ENCODE measurements at regions not wholly inside any gene's neighbourhood (a gene's known extent, or its start where the extent isn't known, plus 50 kb on each side); places are given as distances from the start of the nearest gene placed in this dataset.
"Not testable (repeated sequence)": the region's sequence is repeated elsewhere in the genome, so short reads cannot be mapped to it uniquely, and the experiment has no call there.

GRCh38 chr4:107468812-107469211 lies 251.2 kb downstream of the PAPSS1 start:
- peak; percentile 16 for DNase-seq (ENCODE audit: low spot score)

DNA sequence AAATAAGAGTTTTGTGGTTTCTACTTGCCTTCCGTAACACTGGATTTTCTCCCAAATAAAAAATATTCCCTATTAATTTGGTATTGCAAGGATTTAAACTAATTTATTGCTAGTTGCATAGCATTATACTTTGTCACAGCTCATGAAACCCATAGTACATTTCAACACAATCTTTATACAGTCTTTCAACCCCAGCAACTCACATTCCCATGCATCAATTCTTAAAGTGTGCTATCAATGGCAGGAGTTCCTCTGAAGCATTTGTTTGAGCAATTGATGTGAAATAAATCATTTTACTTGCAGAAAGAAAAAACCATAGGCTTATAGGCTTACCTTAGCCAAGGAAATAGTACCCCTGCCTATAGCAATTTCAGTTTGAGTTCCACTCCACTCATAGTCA lies 251.9 kb downstream of the PAPSS1 start:
- DNase-seq (ENCODE audit: low spot score): no peak

GRCh38 chr4:107467461-107467860 lies 252.6 kb downstream of the PAPSS1 start:
- DNase-seq (ENCODE audit: low spot score): no peak

DNA sequence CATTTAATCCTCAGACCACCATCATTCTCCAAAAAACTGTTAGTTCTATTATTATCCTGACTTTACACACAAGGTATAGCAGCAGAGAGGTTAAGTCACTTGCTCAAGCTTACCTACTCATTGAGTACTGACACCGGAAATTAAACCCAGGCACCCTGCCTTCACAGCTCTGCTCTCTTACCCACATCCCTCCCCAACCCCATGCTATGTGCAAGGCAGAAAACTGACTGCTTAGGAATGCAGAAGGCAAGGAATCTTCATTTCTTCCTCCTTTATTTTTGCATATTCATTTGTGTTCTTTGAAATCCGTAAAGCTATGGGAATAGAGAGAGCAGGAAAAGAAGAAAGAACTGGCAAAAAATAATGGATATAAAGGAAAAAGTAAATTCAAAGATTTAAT lies 261.8 kb downstream of the PAPSS1 start:
- no peak for DNase-seq (ENCODE audit: low spot score)

DNA sequence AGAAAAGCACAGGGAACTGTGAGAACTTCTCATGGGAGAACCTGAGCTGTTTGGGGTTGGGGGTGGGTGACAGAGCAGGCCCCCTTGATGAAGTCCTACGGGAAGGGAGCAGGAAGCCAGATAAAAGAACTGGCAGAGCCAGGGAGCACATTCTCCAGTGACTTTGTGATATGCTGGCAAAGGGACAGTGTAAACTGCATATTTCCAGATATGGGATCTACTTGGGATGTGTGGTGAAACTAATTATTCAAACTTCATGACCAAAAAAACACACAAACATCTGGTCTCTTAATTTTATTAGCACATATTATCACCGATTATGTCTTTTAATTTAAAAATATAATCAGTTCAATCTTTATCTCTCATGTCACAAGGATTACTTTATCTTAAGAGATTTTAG lies 266.0 kb downstream of the PAPSS1 start:
- no peak for DNase-seq (ENCODE audit: low spot score)

GRCh38 chr4:107452717-107453630 lies 267.1 kb downstream of the PAPSS1 start:
- DNase-seq (ENCODE audit: low spot score): no peak

DNA sequence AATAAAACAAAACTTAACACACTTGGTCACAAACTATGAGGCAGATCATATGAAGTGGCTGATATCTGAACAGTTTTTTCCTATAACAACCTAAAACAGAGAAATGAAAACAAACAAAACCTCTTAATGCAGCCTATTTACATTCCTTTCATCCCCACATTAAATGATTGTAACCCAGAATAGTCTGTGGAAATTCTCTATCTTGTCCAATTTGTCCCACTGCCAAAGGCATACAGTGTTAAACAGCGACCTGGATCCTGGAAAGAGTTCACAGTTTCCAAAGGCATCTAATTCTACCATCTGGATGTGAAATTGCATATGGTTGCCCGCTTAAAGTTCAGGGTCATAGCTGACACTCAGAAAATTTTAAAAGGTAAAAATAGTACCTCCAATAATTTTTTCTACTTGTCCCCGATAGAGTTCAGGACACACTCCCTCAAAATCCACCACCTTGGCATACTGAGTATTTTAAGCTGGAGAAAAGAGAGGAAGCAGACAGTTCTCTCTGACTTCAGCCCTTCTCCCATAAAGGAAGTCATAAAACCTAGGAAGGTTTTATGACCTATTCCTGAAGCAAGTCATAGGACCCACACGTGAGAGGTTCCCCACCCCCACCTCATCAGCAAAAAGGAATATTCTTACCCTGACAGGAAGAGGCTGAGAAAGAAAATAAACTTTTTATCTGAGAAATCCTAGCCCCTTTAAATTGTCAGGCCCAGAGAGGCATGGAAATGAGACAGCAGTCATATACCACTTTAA lies 270.2 kb downstream of the PAPSS1 start:
- DNase-seq (ENCODE audit: low spot score): no peak

DNA sequence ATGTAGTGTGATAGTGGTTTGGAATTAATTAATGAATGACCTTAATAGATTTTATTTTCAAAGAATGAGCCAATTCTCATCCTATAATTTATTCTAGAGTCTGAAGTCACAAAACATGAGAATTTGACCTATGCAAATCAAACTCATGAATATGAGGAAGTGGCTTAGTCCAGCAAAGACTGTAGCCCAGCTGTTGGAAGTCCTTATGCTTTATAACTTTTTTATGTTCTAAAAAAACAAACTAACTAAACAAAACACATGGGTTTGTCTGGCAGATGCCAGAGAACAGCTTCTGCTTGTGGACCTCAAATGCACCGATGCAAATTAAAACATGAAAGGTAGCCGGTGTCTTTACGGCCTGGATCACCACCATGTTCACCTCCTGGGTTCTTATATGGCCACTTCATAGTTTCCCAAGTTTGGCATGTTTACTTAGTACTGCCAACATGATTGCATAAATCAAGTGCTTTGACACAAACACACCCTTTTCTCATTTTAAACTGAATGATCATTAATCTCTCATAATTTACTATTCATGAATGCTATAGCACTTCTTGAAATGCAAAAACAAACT lies 277.4 kb downstream of the PAPSS1 start:
- DNase-seq (ENCODE audit: low spot score): no peak

- DNase-seq (ENCODE audit: low spot score): no peak
Observed at GRCh38 chr4:107439401-107439800, 280.6 kb downstream of the PAPSS1 start.

- DNase-seq (ENCODE audit: low spot score): not testable (repeated sequence)
Observed at GRCh38 chr4:107436471-107436870, 283.6 kb downstream of the PAPSS1 start.

DNA sequence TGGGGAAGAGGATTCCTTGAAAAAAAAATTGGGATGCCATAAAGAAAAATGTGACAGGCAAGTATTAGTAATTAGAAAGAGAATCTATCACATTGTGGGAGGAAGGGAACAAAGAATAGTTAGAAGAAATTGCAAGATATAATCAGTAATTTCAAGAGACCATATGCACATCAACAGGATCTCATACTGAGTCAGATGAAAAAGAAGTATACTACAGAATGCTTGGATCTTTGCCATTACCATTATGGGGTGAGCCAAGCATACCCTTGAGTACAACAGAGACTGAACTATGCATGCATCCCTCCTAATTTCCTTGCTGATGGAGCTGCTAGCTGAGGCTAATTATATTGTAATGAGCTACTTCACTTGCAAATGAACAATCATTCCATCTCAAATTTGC lies 287.6 kb downstream of the PAPSS1 start:
- DNase-seq (ENCODE audit: low spot score): no peak

GRCh38 chr4:107423677-107424405 lies 296.2 kb downstream of the PAPSS1 start:
- no peak for DNase-seq (ENCODE audit: low spot score)

DNA sequence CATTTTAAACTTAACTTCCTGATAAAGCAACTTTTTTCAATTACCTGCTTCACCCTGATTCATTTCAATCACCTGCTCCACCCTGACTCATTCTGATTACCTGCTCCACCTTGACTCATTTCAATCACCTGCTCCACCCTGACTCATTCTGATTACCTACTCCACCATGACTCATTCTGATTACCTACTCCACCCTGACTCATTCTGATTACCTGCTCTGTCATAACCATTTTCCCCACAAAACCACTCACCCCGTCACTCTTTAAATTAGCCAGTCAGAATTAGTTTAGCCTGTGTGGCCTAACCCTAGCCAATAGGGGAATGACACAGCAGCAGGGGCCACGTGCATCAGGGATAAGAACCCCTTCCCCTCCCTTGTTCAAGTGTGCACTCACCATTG lies 300.5 kb downstream of the PAPSS1 start:
- not testable (repeated sequence) for DNase-seq (ENCODE audit: low spot score)

GRCh38 chr4:107419052-107419451 lies 301.0 kb downstream of the PAPSS1 start:
- DNase-seq (ENCODE audit: low spot score): no peak

DNA sequence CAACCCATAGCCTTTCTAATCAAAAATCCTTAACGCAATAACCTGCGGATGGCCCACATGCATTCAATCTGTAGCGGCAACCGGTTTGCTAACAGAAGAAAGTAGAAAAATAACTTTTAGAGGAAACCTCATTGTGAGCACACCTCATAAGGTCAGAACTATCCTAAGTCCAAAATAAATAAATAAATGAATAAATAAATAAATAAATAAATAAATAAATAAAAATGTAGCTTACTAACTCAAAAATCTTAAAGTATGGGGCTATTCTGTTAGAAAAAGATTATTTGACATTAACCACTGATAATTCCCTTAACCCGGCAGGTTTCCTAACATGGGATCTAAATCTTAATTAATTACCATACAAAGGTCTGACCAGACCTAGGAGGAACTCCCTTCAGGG lies 304.5 kb downstream of the PAPSS1 start:
- not testable (repeated sequence) for DNase-seq (ENCODE audit: low spot score)

GRCh38 chr4:107409872-107410271 lies 310.2 kb downstream of the PAPSS1 start:
- DNase-seq (ENCODE audit: low spot score): not testable (repeated sequence)

GRCh38 chr4:107408968-107409367 lies 311.1 kb downstream of the PAPSS1 start:
- no peak for DNase-seq (ENCODE audit: low spot score)

DNA sequence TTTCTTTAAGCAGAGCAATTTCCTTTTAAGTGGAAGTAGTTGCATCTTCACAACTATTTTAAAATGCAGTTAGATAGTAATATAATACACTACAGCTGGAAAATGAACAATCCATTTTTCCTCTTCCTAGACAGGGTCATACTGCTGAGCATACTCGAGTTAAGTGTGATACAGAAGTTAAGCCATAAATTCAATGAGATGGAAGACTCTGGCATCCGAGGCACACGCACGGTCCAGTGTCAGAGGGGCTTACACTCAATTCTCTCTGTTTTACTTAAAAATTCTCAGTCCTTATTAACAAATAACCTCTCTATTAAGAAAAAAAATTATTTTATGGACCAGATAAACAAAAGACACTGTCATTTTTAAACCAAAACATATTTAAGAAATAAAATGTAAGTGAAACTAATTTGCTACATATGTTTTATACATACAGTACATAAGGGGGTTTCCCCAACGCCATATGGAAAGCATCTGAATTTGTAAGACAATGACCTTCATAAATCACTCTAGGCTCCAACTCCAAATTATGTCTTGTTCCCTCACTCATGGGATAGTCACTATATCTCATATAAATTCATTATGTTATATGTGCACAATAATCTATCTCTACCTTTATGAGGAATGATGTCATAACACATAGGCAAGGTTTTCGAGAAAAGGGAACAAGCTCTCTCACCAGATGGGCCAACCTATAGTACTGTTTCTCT lies 315.3 kb downstream of the PAPSS1 start:
- no peak for DNase-seq (ENCODE audit: low spot score)

DNA sequence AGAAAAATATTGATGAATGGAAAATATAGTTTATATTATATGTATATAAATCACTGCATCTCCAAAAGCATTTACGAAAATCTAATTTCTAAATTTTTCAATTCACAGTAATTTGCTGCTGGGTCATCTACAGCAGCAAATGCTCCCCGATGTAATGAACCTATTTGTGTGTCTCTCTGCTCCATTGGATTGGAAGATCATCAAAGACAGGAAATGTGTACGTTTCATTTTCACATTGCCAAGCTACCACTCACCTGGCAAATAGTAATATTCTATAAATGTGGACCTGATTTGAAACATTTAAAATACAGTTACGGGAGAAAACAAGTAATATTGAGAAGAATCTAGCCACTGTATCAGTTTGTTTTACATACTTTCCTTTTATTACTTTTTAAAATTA lies 317.7 kb downstream of the PAPSS1 start:
- no peak for DNase-seq (ENCODE audit: low spot score)

DNA sequence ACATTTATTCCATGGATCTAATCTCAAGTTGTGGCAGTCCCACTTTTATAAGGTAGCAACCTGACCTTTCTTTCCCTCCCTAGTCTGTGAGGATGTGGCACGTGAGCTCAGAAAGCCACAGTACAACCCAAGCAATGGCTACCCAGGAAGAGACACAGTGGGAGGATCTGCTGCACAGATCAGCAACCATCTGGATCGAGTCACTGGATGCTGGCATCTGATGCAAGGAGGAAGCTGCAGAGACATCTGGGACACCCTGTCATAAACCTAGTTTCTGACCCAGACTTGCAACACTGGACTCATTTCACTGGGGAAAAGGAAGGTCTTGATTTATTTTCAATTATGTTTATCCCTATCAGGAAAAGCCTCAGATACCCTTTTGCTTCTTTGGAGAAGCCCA lies 327.1 kb downstream of the PAPSS1 start:
- peak; percentile 7 for DNase-seq (ENCODE audit: low spot score)

DNA sequence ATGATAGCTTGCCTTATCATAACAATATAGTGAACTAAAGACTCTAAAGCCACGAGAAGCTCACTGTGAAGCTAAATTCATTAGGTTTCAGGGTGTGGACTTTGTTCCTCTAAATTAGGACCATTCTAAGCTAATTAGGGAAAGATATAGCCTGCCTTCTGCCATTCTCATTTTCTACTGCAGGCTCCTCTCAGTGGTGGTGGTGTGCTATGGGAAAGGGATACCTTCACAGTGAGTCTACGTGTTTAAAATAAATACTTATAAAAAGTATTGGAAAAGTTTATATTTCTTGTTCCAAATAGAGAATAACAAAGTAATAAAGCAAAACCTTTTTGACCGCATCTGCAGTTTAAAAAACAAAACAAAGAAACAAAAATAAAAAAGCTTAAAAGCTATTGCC lies 327.7 kb downstream of the PAPSS1 start:
- DNase-seq (ENCODE audit: low spot score): no peak

Data from H4 (cell line).